22Rv1 (cell line): ENCODE measurements at regions not wholly inside any gene's neighbourhood (a gene's known extent, or its start where the extent isn't known, plus 50 kb on each side); places are given as distances from the start of the nearest gene placed in this dataset.

Experiments
- H3K27ac ChIP-seq: fragments of 450-650 bp; 2 replicates; pipeline ENCODE4 v1.5.1; 2017
- CTCF ChIP-seq: fragments of 450-650 bp; IDR thresholded peaks from 2 replicates; pipeline ENCODE4 v1.5.1; 2017; ENCODE audit warnings: mild to moderate bottlenecking
- ZFX ChIP-seq: fragments of 450-650 bp; IDR thresholded peaks from 2 replicates; pipeline ENCODE4 v1.6.1; 2017; ENCODE audit warnings: antibody characterized with exemption, borderline replicate concordance

GRCh38 chr15:66876421-66876730, 174.3 kb downstream of the SMAD6 start:
- no peak overlapping the region for H3K27ac ChIP-seq
- TF ChIP-seq ZFX, result no peak
- TF ChIP-seq CTCF, result no peak

- TF ChIP-seq ZFX, result no peak
- no peak for TF ChIP-seq CTCF
- H3K27ac ChIP-seq, result no peak overlapping the region
These were observed 174.9 kb downstream of the SMAD6 start for GRCh38 chr15:66876731-66877476.

- no peak for TF ChIP-seq CTCF
These were observed 175.6 kb downstream of the SMAD6 start for GRCh38 chr15:66877477-66878271.

GRCh38 chr15:66878761-66879160, 176.7 kb downstream of the SMAD6 start:
- TF ChIP-seq CTCF (no peak), ZFX (no peak)
- no peak overlapping the region for H3K27ac ChIP-seq

More at GRCh38 chr15:66877477-66878271, 175.6 kb downstream of the SMAD6 start:
- no peak overlapping the region for H3K27ac ChIP-seq

GRCh38 chr15:66879531-66880368, 177.7 kb downstream of the SMAD6 start:
- no peak for TF ChIP-seq ZFX
- TF ChIP-seq CTCF, result no peak
- H3K27ac ChIP-seq, result no peak overlapping the region

GRCh38 chr15:66880380-66881155, 178.5 kb downstream of the SMAD6 start:
- no peak for TF ChIP-seq CTCF
- no peak for TF ChIP-seq ZFX
- H3K27ac ChIP-seq, result no peak overlapping the region
